Activated CD4-positive, alpha-beta T cell treated with anti-CD3 and anti-CD28 coated beads, Interleukin-2, amount 50 U/mL, for 24 hours (primary cell): ENCODE measurements at regions not wholly inside any gene's neighbourhood (a gene's known extent, or its start where the extent isn't known, plus 50 kb on each side); places are given as distances from the start of the nearest gene placed in this dataset.

Source experiments
- DNase-seq, 2 donors: peaks; one replicate each; pipeline ENCODE4 v3.0.0-alpha.2; 2020; ENCODE audit warnings: low read depth in 1 of 2, low spot score in 1 of 2

GRCh38 chr13:24007979-24008620 is 110.8 kb upstream of the C1QTNF9B start:
- DNase-seq: no peak

GRCh38 chr13:24008679-24009078 is 111.4 kb upstream of the C1QTNF9B start:
- DNase-seq: no peak

DNA sequence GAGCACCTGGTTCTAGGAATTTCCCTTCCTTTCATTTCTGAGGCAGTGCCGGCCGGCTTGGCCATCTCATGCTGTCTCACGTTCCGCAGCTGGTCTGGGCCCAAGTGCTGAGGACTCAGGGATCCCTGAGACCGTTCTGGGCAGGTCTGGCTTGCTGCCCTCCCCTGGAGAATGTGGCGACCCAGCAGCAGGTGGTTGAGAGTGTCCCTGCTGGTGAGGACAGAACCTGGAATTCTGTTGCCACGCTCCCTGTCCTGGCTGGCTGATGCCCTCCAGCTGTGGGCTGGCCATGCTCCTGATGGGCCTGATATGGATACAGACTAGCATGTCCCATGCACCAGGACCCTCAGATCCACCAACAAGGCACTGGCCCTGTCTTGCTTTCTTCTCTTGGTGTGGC is 114.0 kb upstream of the C1QTNF9B start:
- no peak for DNase-seq

DNA sequence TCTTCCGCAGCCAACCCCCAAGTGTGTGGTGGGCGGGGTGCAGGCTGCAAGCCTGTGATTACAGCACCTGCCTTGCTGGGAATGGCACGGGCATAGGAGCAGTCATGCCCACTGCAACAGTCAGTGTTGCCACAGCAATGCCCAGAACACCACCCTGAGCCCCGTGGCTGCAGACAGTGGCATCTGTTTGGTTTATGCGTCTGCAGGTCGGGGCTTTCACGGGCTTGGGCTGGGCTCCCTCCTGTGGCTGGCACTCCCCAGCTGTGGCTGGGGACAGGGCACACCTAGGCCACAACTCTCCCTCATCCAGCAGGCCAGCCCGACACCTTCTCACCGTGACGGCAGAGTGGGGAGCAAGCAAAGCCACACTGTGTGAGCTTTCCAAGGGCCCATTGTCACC is 115.3 kb upstream of the C1QTNF9B start:
- DNase-seq: no peak

GRCh38 chr13:24013189-24013588 is 115.9 kb upstream of the C1QTNF9B start:
- no peak for DNase-seq

- no peak for DNase-seq
These were observed 118.7 kb upstream of the C1QTNF9B start for GRCh38 chr13:24016046-24016445.

GRCh38 chr13:24022568-24022967 is 125.3 kb upstream of the C1QTNF9B start:
- DNase-seq: no peak

DNA sequence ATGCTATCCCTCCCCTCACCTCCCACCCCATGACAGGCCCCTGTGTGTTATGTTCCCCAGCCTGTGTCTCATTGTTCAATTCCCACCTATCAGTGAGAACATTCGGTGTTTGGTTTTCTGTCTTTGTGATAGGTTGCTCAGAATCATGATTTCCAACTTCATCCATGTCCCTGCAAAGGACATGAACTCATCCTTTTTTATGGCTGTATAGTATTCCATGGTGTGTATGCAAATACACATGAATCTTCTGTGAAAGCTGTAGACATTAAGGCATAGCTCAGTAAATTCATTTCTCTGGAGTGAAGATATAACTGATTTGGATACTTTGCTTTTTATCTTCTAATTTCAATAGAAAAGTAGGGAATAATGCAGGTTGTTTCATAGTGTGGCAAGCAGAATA is 125.8 kb upstream of the C1QTNF9B start:
- no peak for DNase-seq

- no peak for DNase-seq
These were observed 130.2 kb upstream of the C1QTNF9B start for GRCh38 chr13:24027494-24027893.

- no peak for DNase-seq
These were observed 128.3 kb upstream of the SPATA13 start for GRCh38 chr13:24032252-24032651.

GRCh38 chr13:24032674-24033073 is 127.8 kb upstream of the SPATA13 start:
- DNase-seq: no peak

GRCh38 chr13:24033527-24034302 is 126.8 kb upstream of the SPATA13 start:
- no peak for DNase-seq

- no peak for DNase-seq
These were observed 125.1 kb upstream of the SPATA13 start for GRCh38 chr13:24035411-24035810.

DNA sequence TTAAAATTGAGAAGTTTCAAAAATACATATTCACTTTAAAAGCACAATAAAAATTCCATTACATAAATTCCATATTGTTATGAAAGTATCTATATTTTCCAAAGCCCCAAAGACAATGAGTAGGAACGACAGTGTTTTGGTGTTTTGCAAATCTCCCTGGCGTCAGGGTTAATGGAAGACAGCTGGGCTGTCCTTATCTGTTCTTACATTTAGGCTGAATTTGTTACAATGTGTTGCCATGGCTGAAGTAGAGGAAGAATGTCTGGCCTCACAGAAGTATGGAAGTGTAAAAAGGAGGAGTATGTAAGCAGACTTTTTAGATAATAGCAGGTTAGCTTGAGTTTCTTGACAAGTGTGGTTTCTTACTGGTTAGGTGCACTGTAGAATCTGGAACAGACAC is 124.4 kb upstream of the SPATA13 start:
- DNase-seq: no peak

GRCh38 chr13:24038405-24038804 is 122.1 kb upstream of the SPATA13 start:
- DNase-seq: no peak

GRCh38 chr13:24038841-24039330 is 121.6 kb upstream of the SPATA13 start:
- DNase-seq: no peak

GRCh38 chr13:24039621-24040475 is 120.7 kb upstream of the SPATA13 start:
- DNase-seq: no peak

GRCh38 chr13:24040835-24041234 is 119.7 kb upstream of the SPATA13 start:
- no peak for DNase-seq

- no peak for DNase-seq
These were observed 118.8 kb upstream of the SPATA13 start for GRCh38 chr13:24041651-24042225.

GRCh38 chr13:24042710-24043440 is 117.6 kb upstream of the SPATA13 start:
- no peak for DNase-seq
